HepG2 (cell line): ENCODE measurements at regions not wholly inside any gene's neighbourhood (a gene's known extent, or its start where the extent isn't known, plus 50 kb on each side); places are given as distances from the start of the nearest gene placed in this dataset.
A peak's percentile ranks its signal among the peaks of the same experiment; 100 is the strongest.

ENCODE experiments used
- ATAC-seq: fragments of 200-7000 bp; cut with Tn5 transposase; 3 replicates; pipeline ENCODE4 v1.9.1; 2020; ENCODE audit warnings: mild to moderate bottlenecking, moderate library complexity
- BruUV-seq: library from RNA; stranded (reverse); fragments of 400-500 nt; replicated peaks from 2 replicates; lab custom pipeline; 2021; lab: Mats Ljungman, UMichigan
- CTCF ChIA-PET: fragments of 300-600 bp; formaldehyde crosslinking; extraction: SDS; loops from one replicate; lab custom pipeline; 2021; ENCODE audit warnings: low total read pairs, inconsistent platforms, low intra/inter-chr PET ratio; lab: Yijun Ruan, JAX
- POLR2A ChIA-PET: fragments of 350-600 bp; sonication (Branson Sonifier 250); formaldehyde crosslinking; loops from one replicate; lab custom pipeline; 2020; ENCODE audit warnings: antibody characterized with exemption, inconsistent platforms; lab: Yijun Ruan, JAX
- DNase-seq: peaks from one replicate; pipeline ENCODE4 v3.0.0-alpha.2; 2015; ENCODE audit warnings: low spot score
- FAIRE-seq: peaks from 3 replicates; lab custom pipeline; 2011; peaks lifted over from hg19 to GRCh38; lab: Jason Lieb, UNC
- H2AFZ ChIP-seq: one replicate; pipeline ENCODE4 v1.6.1; 2011; ENCODE audit warnings: low read length, inconsistent platforms
- H3K27ac ChIP-seq: fragments of 300-600 bp; 3 replicates; pipeline ENCODE4 v1.8.0; 2011; ENCODE audit warnings: mixed run types, mild to moderate bottlenecking, mixed read lengths, low read length, inconsistent platforms; ENCODE audit not compliant: insufficient read depth; ENCODE audit errors: extremely low read length
- H3K27me3 ChIP-seq, 2 experiments: fragments of 200-600 bp in 1 of 2; 2 replicates in 1 of 2; 3 replicates in 1 of 2; pipeline versions ENCODE4 v1.6.0 to v1.8.0; 2011; ENCODE audit warnings: low read length in 2 of 2, mild to moderate bottlenecking in 2 of 2, moderate library complexity in 2 of 2, inconsistent platforms in 1 of 2; ENCODE audit not compliant: insufficient read depth in 2 of 2, control insufficient read depth in 1 of 2
- H3K36me3 ChIP-seq, 2 experiments: fragments of 200-600 bp in 1 of 2; replicated peaks in 1 of 2; 2 replicates in 1 of 2; 3 replicates in 1 of 2; pipeline versions ENCODE4 v1.5.1 to v1.8.0; 2011; ENCODE audit warnings: low read length in 2 of 2, inconsistent platforms in 1 of 2; ENCODE audit not compliant: insufficient read depth in 2 of 2, control insufficient read depth in 1 of 2
- H3K4me1 ChIP-seq: 2 replicates; pipeline ENCODE4 v1.5.1; 2012; ENCODE audit warnings: low read length, inconsistent platforms; ENCODE audit not compliant: insufficient read depth
- H3K4me2 ChIP-seq: 2 replicates; pipeline ENCODE4 v1.6.0; 2011; ENCODE audit warnings: low read depth, low read length, inconsistent platforms
- H3K4me3 ChIP-seq, 3 experiments: fragments of 200-600 bp in 1 of 3; sonication (generic), shearing (Covaris generic) in 1 of 3; replicated peaks in 1 of 3; 2 replicates each; pipeline ENCODE4 v1.5.1; 2011 to 2016; ENCODE audit warnings: low read length in 3 of 3, inconsistent platforms in 2 of 3, low read depth in 2 of 3, mild to moderate bottlenecking in 2 of 3, control low read depth in 1 of 3, mixed read lengths in 1 of 3; ENCODE audit not compliant: insufficient read depth in 1 of 3
- H3K79me2 ChIP-seq: one replicate; pipeline ENCODE4 v1.6.1; 2011; ENCODE audit warnings: low read length, inconsistent platforms; ENCODE audit not compliant: insufficient read depth
- H3K9ac ChIP-seq: 2 replicates; pipeline ENCODE4 v1.6.0; 2011; ENCODE audit warnings: mild to moderate bottlenecking, low read depth, low read length, inconsistent platforms; ENCODE audit not compliant: insufficient read depth
- H3K9me3 ChIP-seq: 2 replicates; pipeline ENCODE4 v1.5.1; 2012; ENCODE audit warnings: mild to moderate bottlenecking, low read length
- H4K20me1 ChIP-seq: 2 replicates; pipeline ENCODE4 v1.6.0; 2011; ENCODE audit warnings: inconsistent platforms, mild to moderate bottlenecking, low read length, moderate library complexity; ENCODE audit not compliant: insufficient read depth
- ELF4 ChIP-seq: sonication (generic); formaldehyde crosslinking; IDR thresholded peaks from 2 replicates; pipeline ENCODE4 v1.5.0; 2020; ENCODE audit warnings: missing genetic modification reagents, mild to moderate bottlenecking, moderate library complexity, borderline replicate concordance
- FOXA3 ChIP-seq: IDR thresholded peaks from 2 replicates; pipeline ENCODE4 v1.6.1; 2016; ENCODE audit warnings: missing genetic modification reagents, missing compliant biosample characterization
- FOXP4 ChIP-seq: sonication (generic); formaldehyde crosslinking; IDR thresholded peaks from 2 replicates; pipeline ENCODE4 v1.4.0; 2020; ENCODE audit warnings: missing genetic modification reagents
- GATAD2A ChIP-seq: IDR thresholded peaks from 2 replicates; pipeline ENCODE4 v1.6.1; 2016
- HMG20A ChIP-seq: IDR thresholded peaks from 2 replicates; pipeline ENCODE4 v1.6.1; 2016; ENCODE audit warnings: borderline replicate concordance
- HNF4A ChIP-seq: sonication (generic); formaldehyde crosslinking; IDR thresholded peaks from 2 replicates; pipeline ENCODE4 v1.4.0; 2020; ENCODE audit warnings: missing genetic modification reagents
- MAFK ChIP-seq, 2 experiments: IDR thresholded peaks in 1 of 2; conservative IDR thresholded peaks in 1 of 2; 2 replicates each; pipeline ENCODE4 v1.6.1; 2011; ENCODE audit warnings: improper control_type of control experiment in 2 of 2, low read length in 2 of 2
- MXI1 ChIP-seq: IDR thresholded peaks from 3 replicates; pipeline ENCODE4 v1.6.1; 2012; ENCODE audit warnings: low read depth, low read length, inconsistent platforms, borderline replicate concordance
- RARA ChIP-seq: IDR thresholded peaks from 2 replicates; pipeline ENCODE4 v1.6.1; 2016; ENCODE audit warnings: missing genetic modification reagents, missing compliant biosample characterization
- SALL1 ChIP-seq: sonication (generic); formaldehyde crosslinking; IDR thresholded peaks from 2 replicates; pipeline ENCODE4 v1.8.0; 2022; ENCODE audit warnings: mild to moderate bottlenecking, missing genetic modification reagents
- SAP130 ChIP-seq: IDR thresholded peaks from 2 replicates; pipeline ENCODE4 v1.6.1; 2016; ENCODE audit warnings: low read depth
- SOX6 ChIP-seq, 2 experiments: fragments of 450-650 bp in 1 of 2; sonication (generic) in 1 of 2; formaldehyde crosslinking in 1 of 2; IDR thresholded peaks; 2 replicates each; pipeline versions ENCODE4 v1.4.0 to v1.6.1; 2017 to 2020; ENCODE audit warnings: antibody characterized with exemption in 1 of 2, mild to moderate bottlenecking in 1 of 2, missing genetic modification reagents in 1 of 2
- TOE1 ChIP-seq: sonication (generic); formaldehyde crosslinking; IDR thresholded peaks from 2 replicates; pipeline ENCODE4 v1.4.0; 2020; ENCODE audit warnings: mild to moderate bottlenecking, missing genetic modification reagents
- ZBTB14 ChIP-seq: sonication (generic); formaldehyde crosslinking; IDR thresholded peaks from 2 replicates; pipeline ENCODE4 v1.4.0; 2020; ENCODE audit warnings: missing genetic modification reagents
- ZBTB33 ChIP-seq: sonication (generic); formaldehyde crosslinking; IDR thresholded peaks from 2 replicates; pipeline ENCODE4 v1.4.0; 2020; ENCODE audit warnings: missing genetic modification reagents
- ZC3H13 ChIP-seq: sonication (generic); formaldehyde crosslinking; IDR thresholded peaks from 2 replicates; pipeline ENCODE4 v1.8.1; 2023; ENCODE audit warnings: mild to moderate bottlenecking, missing genetic modification reagents, moderate library complexity
- ZFAT ChIP-seq: sonication (generic); formaldehyde crosslinking; conservative IDR thresholded peaks from 2 replicates; pipeline ENCODE4 v1.8.1; 2023; ENCODE audit warnings: missing genetic modification reagents, inconsistent platforms
- ZNF484 ChIP-seq: sonication (generic); formaldehyde crosslinking; IDR thresholded peaks from 2 replicates; pipeline ENCODE4 v1.5.1; 2020; ENCODE audit warnings: mild to moderate bottlenecking, low read depth, missing genetic modification reagents, borderline replicate concordance
- ZNF619 ChIP-seq: sonication (generic); formaldehyde crosslinking; IDR thresholded peaks from 2 replicates; pipeline ENCODE4 v1.4.0; 2020; ENCODE audit warnings: mild to moderate bottlenecking, missing genetic modification reagents
- ZNF792 ChIP-seq: IDR thresholded peaks from 2 replicates; pipeline ENCODE4 v1.6.1; 2016
- ZSCAN20 ChIP-seq: sonication (generic); formaldehyde crosslinking; IDR thresholded peaks from 2 replicates; pipeline ENCODE4 v1.4.0; 2020; ENCODE audit warnings: missing genetic modification reagents, mild to moderate bottlenecking, borderline replicate concordance
- WGBS: methylation state at CpG from one replicate; pipeline ENCODE4 v1.1.6; 2017; ENCODE audit warnings: low lambda C conversion rate; 5-methylcytosine and 5-hydroxymethylcytosine counted together
- in situ Hi-C: cut with HindIII; loops from 2 replicates; pipeline ENCODE4 v1.10.0; 2017; ENCODE audit warnings: low pct_unique_long_range_greater_than_20kb; ENCODE audit not compliant: extremely low pct_ligation_motif_present
- intact Hi-C: fragments of 100-400 bp; cut with micrococcal nuclease; formaldehyde crosslinking; loops from one replicate; pipeline ENCODE4 v1.10.0; 2022; ENCODE audit not compliant: unreplicated experiment

- 0 out of 2 replicates have a peak, but pooled peaks have one; percentile 27 for TF ChIP-seq RARA (CRISPR knock-in tag)
- TF ChIP-seq FOXP4 (CRISPR knock-in tag), result peak; percentile 9; the same call in 1 of the 2 replicates
- TF ChIP-seq SALL1, result peak; percentile 21; the same call in 1 of the 2 replicates
- TF ChIP-seq ZFAT (CRISPR knock-in tag), result no peak
Measured at GRCh38 chr6:137659871-137660270, 165.7 kb upstream of the OLIG3 start (continued).

- intact Hi-C loops (loop anchor here (1.0 to 2.0 kb wide), 2 partner anchors 37 to 70 kb away; no protein-coding TSS in a partner anchor), in situ Hi-C loops (no loop called here)
- Histone ChIP-seq H2AFZ (no peak overlapping the region), H3K36me3 (no peaks in the 10 kb centered on the region), H3K4me2 (peak overlapping the region; percentile 67), H3K4me1 (peaks cover 58% of the 10 kb centered on the region), H3K27ac (peak overlapping the region; percentile 22), H3K27me3 (peaks cover 2 to 6% of the 10 kb centered on the region in 2 experiments; a peak in 2 of 5 replicates), H3K79me2 (no peaks in the 10 kb centered on the region), H3K9me3 (no peaks in the 10 kb centered on the region), H3K9ac (no peak overlapping the region), H3K4me3 (peak overlapping the region in 2 of 3 experiments; percentile 16 to 36; a peak in 3 of 6 replicates), H4K20me1 (no peaks in the 10 kb centered on the region)
- no peak for FAIRE-seq
- BruUV-seq, result no TSS peak
- peak; percentile 72 for DNase-seq
- peak; percentile 66 for ATAC-seq
- 0% methylated on average over 1 of the region's 1 CpG for WGBS
- ChIA-PET POLR2A (interaction anchor here (0.8 kb wide), 1 partner anchor 12 kb away, joined by 4 read pairs; no protein-coding TSS in a partner anchor), CTCF (no interaction called here)
- TF ChIP-seq ZBTB33 (CRISPR knock-in tag) (no peak), ZBTB14 (CRISPR knock-in tag) (no peak), SAP130 (CRISPR knock-in tag) (peak; percentile 36; the same call in 1 of the 2 replicates), MXI1 (no peak), HNF4A (CRISPR knock-in tag) (peak; percentile 88), FOXA3 (0 out of 2 replicates have a peak, but pooled peaks have one; percentile 4), ZSCAN20 (CRISPR knock-in tag) (no peak), MAFK (conservative IDR thresholded peaks at IDR 0.05 in 1 of 2, IDR thresholded peaks at IDR 0.05 in 1 of 2; ENCODE audit: low read length in 2 of 2) (no peak), ELF4 (CRISPR knock-in tag) (no peak), GATAD2A (CRISPR knock-in tag) (peak; percentile 75), ZNF792 (peak; percentile 61; the same call in 1 of the 2 replicates), HMG20A (peak; percentile 63), ZC3H13 (CRISPR knock-in tag) (no peak), SOX6 (IDR thresholded peaks at IDR 0.05) (no peak), SOX6 (CRISPR knock-in tag; IDR thresholded peaks at IDR 0.05) (peak; percentile 90), ZNF619 (no peak), ZNF484 (CRISPR knock-in tag) (no peak), TOE1 (no peak)
Measured at GRCh38 chr6:137660296-137660731, 166.1 kb upstream of the OLIG3 start.
